Body of pancreas (tissue), 4 donors: ENCODE measurements at regions not wholly inside any gene's neighbourhood (a gene's known extent, or its start where the extent isn't known, plus 50 kb on each side); places are given as distances from the start of the nearest gene placed in this dataset.

Source experiments
- ATAC-seq: fragments of 150-250 bp; one replicate; pipeline ENCODE4 v1.9.1; 2016
- DNase-seq, 4 donors: peaks; one replicate each; pipeline ENCODE4 v3.0.0-alpha.2; 2019
- H3K27ac ChIP-seq, 4 donors: fragments of 200-600 bp; sonication (generic); 1 replicate in 3 of 4; 2 replicates in 1 of 4; pipeline versions ENCODE4 v1.5.1 to v1.6.1; 2016 to 2019; ENCODE audit warnings: mild to moderate bottlenecking in 1 of 4, mixed read lengths in 1 of 4, moderate library complexity in 1 of 4
- H3K27me3 ChIP-seq, 2 donors: fragments of 200-600 bp; sonication (generic); one replicate each; pipeline ENCODE4 v1.6.0; 2016; ENCODE audit warnings: mild to moderate bottlenecking in 1 of 2
- H3K36me3 ChIP-seq, 2 donors: fragments of 200-600 bp; sonication (generic); replicated peaks in 1 of 2; 2 replicates each; pipeline ENCODE4 v1.5.1; 2016; ENCODE audit warnings: low read depth in 2 of 2; ENCODE audit not compliant: insufficient read depth in 1 of 2
- H3K4me1 ChIP-seq: fragments of 200-600 bp; sonication (generic); one replicate; pipeline ENCODE4 v1.6.0; 2016
- H3K4me3 ChIP-seq, 2 donors: fragments of 200-600 bp; sonication (generic); 1 replicate in 1 of 2; 2 replicates in 1 of 2; pipeline ENCODE4 v1.5.1; 2016 to 2019
- H3K9me3 ChIP-seq, 3 donors: fragments of 200-600 bp; sonication (generic); 1 replicate in 2 of 3; 2 replicates in 1 of 3; pipeline ENCODE4 v1.5.1; 2016
- POLR2A ChIP-seq, 3 donors: fragments of 450-650 bp; IDR thresholded peaks; one replicate each; pipeline ENCODE4 v1.6.1; 2016; ENCODE audit warnings: antibody characterized with exemption in 3 of 3, mild to moderate bottlenecking in 2 of 3
- WGBS, 2 donors: methylation state at CpG; one replicate each; pipeline ENCODE4 v1.1.5; 2017; 5-methylcytosine and 5-hydroxymethylcytosine counted together
- intact Hi-C: fragments of 100-400 bp; cut with DNase I; formaldehyde crosslinking; loops from one replicate; pipeline ENCODE4 v1.15.1; 2023
- TF ChIP-seq, protein P1 (sequence below), 7 experiments: fragments of 450-650 bp in 4 of 7; fragments of 200-600 bp in 3 of 7; sonication (generic) in 3 of 7; IDR thresholded peaks; one replicate each; pipeline ENCODE4 v1.5.1; 2016 to 2019; ENCODE audit warnings: antibody characterized with exemption in 7 of 7

DNA sequence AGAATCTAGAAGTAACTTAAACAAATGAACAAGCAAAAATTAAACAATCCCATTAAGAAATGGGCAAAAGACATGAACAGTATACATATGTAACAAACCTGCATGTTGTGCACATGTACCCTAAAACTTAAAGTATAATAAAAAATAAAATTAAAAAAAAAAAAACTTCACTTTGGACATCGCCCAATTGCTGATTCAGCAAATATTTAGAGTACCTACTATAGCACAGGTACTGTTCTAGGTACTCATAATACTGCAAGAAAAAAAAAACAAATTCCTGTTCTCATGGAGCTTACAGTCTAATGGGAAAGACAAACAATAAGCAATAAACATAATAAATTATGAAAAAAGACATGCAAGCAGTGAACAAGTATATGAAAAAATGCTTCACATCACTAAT is 501.5 kb upstream of the HS3ST5 start:
- no peaks in the 10 kb centered on the region for H3K4me1 ChIP-seq
- no peaks in the 10 kb centered on the region for H3K27me3 ChIP-seq
- H3K36me3 ChIP-seq: no peaks in the 10 kb centered on the region
- intact Hi-C loops: no loop called here
- ATAC-seq: no peak
- no peak overlapping the region for H3K4me3 ChIP-seq
- TF ChIP-seq POLR2A (IDR thresholded peaks at IDR 0.05): no peak
- TF ChIP-seq, protein P1, sequence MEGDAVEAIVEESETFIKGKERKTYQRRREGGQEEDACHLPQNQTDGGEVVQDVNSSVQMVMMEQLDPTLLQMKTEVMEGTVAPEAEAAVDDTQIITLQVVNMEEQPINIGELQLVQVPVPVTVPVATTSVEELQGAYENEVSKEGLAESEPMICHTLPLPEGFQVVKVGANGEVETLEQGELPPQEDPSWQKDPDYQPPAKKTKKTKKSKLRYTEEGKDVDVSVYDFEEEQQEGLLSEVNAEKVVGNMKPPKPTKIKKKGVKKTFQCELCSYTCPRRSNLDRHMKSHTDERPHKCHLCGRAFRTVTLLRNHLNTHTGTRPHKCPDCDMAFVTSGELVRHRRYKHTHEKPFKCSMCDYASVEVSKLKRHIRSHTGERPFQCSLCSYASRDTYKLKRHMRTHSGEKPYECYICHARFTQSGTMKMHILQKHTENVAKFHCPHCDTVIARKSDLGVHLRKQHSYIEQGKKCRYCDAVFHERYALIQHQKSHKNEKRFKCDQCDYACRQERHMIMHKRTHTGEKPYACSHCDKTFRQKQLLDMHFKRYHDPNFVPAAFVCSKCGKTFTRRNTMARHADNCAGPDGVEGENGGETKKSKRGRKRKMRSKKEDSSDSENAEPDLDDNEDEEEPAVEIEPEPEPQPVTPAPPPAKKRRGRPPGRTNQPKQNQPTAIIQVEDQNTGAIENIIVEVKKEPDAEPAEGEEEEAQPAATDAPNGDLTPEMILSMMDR (IDR thresholded peaks at IDR 0.05): no peak
- no peak overlapping the region for H3K27ac ChIP-seq
- no peak for DNase-seq
- 71 to 76% methylated on average over 1 of the region's 1 CpG for WGBS, 2 donors
- peaks cover 0 to 3% (median 0%) of the 10 kb centered on the region in 3 donors for H3K9me3 ChIP-seq

DNA sequence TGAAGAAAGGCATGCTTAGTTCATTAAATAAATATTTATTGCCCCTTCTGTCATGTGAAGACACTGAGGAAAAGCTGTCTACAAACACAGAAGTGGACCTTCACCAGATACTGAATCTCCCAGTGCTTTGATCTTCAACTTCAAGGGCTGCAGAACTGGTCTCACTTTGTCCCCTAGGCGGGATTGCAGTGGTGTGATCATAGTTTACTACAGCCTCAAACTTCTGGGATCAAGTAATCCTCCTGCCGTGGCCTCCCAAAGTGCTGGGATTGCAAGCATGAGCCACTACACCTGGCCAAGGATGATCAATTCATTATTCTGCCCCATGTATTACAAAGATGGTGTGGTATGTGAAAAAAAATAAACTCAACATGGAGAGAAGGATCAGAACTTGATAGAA is 496.2 kb upstream of the HS3ST5 start:
- H3K9me3 ChIP-seq: peaks cover 0 to 3% (median 0%) of the 10 kb centered on the region in 3 donors
- no peak for DNase-seq
- H3K27me3 ChIP-seq: no peaks in the 10 kb centered on the region
- intact Hi-C loops: no loop called here
- TF ChIP-seq, protein P1 (IDR thresholded peaks at IDR 0.05): no peak
- TF ChIP-seq POLR2A (IDR thresholded peaks at IDR 0.05): no peak
- no peaks in the 10 kb centered on the region for H3K4me1 ChIP-seq
- no peak overlapping the region for H3K4me3 ChIP-seq
- 79 to 80% methylated on average over 2 of the region's 2 CpGs for WGBS, 2 donors
- no peak overlapping the region for H3K27ac ChIP-seq
- no peak for ATAC-seq
- no peaks in the 10 kb centered on the region for H3K36me3 ChIP-seq

DNA sequence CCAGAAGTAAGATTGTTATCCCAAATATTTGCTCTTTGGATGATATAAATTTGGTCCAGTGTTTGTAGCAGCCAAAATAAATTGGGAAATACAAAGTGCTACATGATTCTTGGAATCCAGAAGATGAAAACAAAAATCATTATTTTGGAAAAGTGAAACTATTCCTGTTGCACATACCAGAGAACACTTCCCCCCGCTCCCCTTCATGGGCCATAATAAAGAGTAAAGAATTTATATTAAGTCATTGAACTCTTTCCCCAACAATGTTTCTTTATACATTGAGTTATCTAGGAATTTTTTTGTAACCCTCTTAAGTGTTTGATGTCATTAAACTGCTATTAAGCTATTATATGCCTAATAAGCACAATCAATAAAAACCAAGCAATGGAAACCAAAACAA is 490.4 kb upstream of the HS3ST5 start:
- no peak for ATAC-seq
- WGBS, 2 donors: 92 to 95% methylated on average over 1 of the region's 1 CpG

DNA sequence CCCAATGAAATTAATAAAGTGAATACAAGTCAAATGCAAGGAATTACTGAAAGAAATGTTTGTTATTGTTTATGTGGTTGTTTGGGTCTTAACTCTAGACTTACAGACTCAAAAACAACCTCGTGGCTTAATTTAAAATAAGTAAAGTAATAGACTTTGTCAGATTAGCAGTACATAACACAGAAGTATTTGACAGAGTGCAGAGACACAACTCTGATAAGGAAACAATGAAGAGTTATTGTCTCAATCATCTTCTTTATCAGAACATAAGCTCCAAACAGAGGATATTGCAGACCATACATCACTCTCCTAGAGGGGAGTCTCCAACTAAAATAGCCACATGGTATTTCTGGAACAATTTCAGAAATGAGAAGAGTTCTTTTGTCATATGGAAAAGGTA is 487.7 kb upstream of the HS3ST5 start:
- no peaks in the 10 kb centered on the region for H3K4me1 ChIP-seq
- ATAC-seq (no peak), DNase-seq (no peak)
- H3K9me3 ChIP-seq: no peaks in the 10 kb centered on the region
- 41 to 43% methylated on average over 1 of the region's 1 CpG for WGBS, 2 donors
- H3K27ac ChIP-seq: no peak overlapping the region
- no peaks in the 10 kb centered on the region for H3K27me3 ChIP-seq
- intact Hi-C loops: no loop called here
- H3K36me3 ChIP-seq: no peaks in the 10 kb centered on the region
- H3K4me3 ChIP-seq: no peak overlapping the region
- TF ChIP-seq, protein P1 (IDR thresholded peaks at IDR 0.05): no peak
- no peak for TF ChIP-seq POLR2A (IDR thresholded peaks at IDR 0.05)

More for the DNA sequence above, 490.4 kb upstream of the HS3ST5 start:
- Histone ChIP-seq H3K4me1 (no peaks in the 10 kb centered on the region), H3K27ac (no peak overlapping the region), H3K9me3 (no peaks in the 10 kb centered on the region), H3K36me3 (no peaks in the 10 kb centered on the region), H3K4me3 (no peak overlapping the region), H3K27me3 (no peaks in the 10 kb centered on the region)
- intact Hi-C loops: no loop called here
- DNase-seq: no peak
- TF ChIP-seq, protein P1 (IDR thresholded peaks at IDR 0.05): no peak
- TF ChIP-seq POLR2A (IDR thresholded peaks at IDR 0.05): no peak

DNA sequence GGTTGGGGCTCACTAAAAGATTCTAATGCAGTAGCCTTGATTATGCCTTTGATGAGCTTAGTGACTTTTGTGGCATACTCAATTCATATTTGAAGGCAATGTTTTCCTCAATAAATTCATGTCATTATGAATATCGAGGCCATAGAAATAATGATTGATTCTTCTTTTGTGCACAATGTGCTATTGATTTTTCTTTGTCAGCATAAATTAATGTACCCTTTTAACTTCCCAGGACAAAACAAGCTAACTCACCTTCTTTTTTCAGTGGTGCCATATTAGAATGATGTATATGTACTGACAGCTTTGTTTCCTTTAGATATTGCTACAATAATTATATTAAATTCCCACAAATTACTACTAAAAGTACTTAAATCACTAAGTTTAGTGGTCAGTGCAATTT is 484.3 kb upstream of the HS3ST5 start:
- H3K4me1 ChIP-seq: no peaks in the 10 kb centered on the region
- intact Hi-C loops: no loop called here
- no peaks in the 10 kb centered on the region for H3K27me3 ChIP-seq
- no peaks in the 10 kb centered on the region for H3K36me3 ChIP-seq
- H3K27ac ChIP-seq: no peak overlapping the region
- WGBS, 2 donors: 22 to 24% methylated on average over 1 of the region's 1 CpG
- TF ChIP-seq, protein P1 (IDR thresholded peaks at IDR 0.05): no peak
- DNase-seq: no peak
- H3K4me3 ChIP-seq: no peak overlapping the region
- ATAC-seq: no peak
- H3K9me3 ChIP-seq: no peaks in the 10 kb centered on the region
